ENCODE measurements at regions not wholly inside any gene's neighbourhood (a gene's known extent, or its start where the extent isn't known, plus 50 kb on each side); places are given as distances from the start of the nearest gene placed in this dataset.

GRCh38 chr5:105330185-105330584, 1767.6 kb upstream of the NUDT12 start:
- no peak for DNase-seq
- ChIA-PET CTCF (no interaction called here), POLR2A (no interaction called here)
- intact Hi-C loops (cut with micrococcal nuclease) = no loop called here
- Mint-ChIP-seq H3K4me3 (no peak overlapping the region), H3K27me3 (no peaks in the 10 kb centered on the region), H3K36me3 (no peaks in the 10 kb centered on the region), H3K27ac (no peak overlapping the region), H3K9me3 (peaks cover 9% of the 10 kb centered on the region), H3K4me1 (ENCODE audit: low read depth) (no peaks in the 10 kb centered on the region)

GRCh38 chr5:105304859-105305258, 1742.3 kb upstream of the NUDT12 start:
- no peaks in the 10 kb centered on the region for H3K4me1 Mint-ChIP-seq (ENCODE audit: low read depth)
- ChIA-PET CTCF (no interaction called here), POLR2A (no interaction called here)
- H3K27me3 Mint-ChIP-seq = no peaks in the 10 kb centered on the region
- DNase-seq = no peak
- peaks cover 3% of the 10 kb centered on the region for H3K9me3 Mint-ChIP-seq
- intact Hi-C loops (cut with micrococcal nuclease) = no loop called here
- H3K27ac Mint-ChIP-seq = no peak overlapping the region
- H3K36me3 Mint-ChIP-seq = no peaks in the 10 kb centered on the region
- no peak overlapping the region for H3K4me3 Mint-ChIP-seq

- no peak overlapping the region for H3K4me3 Mint-ChIP-seq
- CTCF ChIA-PET = no interaction called here
- no peaks in the 10 kb centered on the region for H3K27me3 Mint-ChIP-seq
- H3K36me3 Mint-ChIP-seq = no peaks in the 10 kb centered on the region
- H3K9me3 Mint-ChIP-seq = peaks cover 15% of the 10 kb centered on the region
- intact Hi-C loops (cut with micrococcal nuclease) = no loop called here
- no peaks in the 10 kb centered on the region for H3K4me1 Mint-ChIP-seq (ENCODE audit: low read depth)
- no peak overlapping the region for H3K27ac Mint-ChIP-seq
- DNase-seq = no peak
- POLR2A ChIA-PET = no interaction called here
Measured at GRCh38 chr5:105288946-105289345, 1726.4 kb upstream of the NUDT12 start.

GRCh38 chr5:105283134-105283533, 1720.5 kb upstream of the NUDT12 start:
- no peaks in the 10 kb centered on the region for H3K27me3 Mint-ChIP-seq
- ChIA-PET POLR2A (interaction anchor here (0.7 kb wide), 1 partner anchor 93 kb away, joined by 5 read pairs; no protein-coding TSS in a partner anchor), CTCF (no interaction called here)
- intact Hi-C loops (cut with micrococcal nuclease) = no loop called here
- H3K36me3 Mint-ChIP-seq = no peaks in the 10 kb centered on the region
- no peaks in the 10 kb centered on the region for H3K4me1 Mint-ChIP-seq (ENCODE audit: low read depth)
- H3K9me3 Mint-ChIP-seq = peaks cover 18% of the 10 kb centered on the region
- no peak overlapping the region for H3K4me3 Mint-ChIP-seq
- DNase-seq = no peak
- H3K27ac Mint-ChIP-seq = no peak overlapping the region

- Mint-ChIP-seq H3K4me1 (ENCODE audit: low read depth) (no peaks in the 10 kb centered on the region), H3K27me3 (no peaks in the 10 kb centered on the region), H3K9me3 (peaks cover 5% of the 10 kb centered on the region), H3K27ac (no peak overlapping the region), H3K36me3 (no peaks in the 10 kb centered on the region), H3K4me3 (no peak overlapping the region)
- ChIA-PET CTCF (no interaction called here), POLR2A (no interaction called here)
- intact Hi-C loops (cut with micrococcal nuclease) = no loop called here
- no peak for DNase-seq
Measured at GRCh38 chr5:105274079-105274478, 1711.5 kb upstream of the NUDT12 start.

GRCh38 chr5:105263515-105263914, 1700.9 kb upstream of the NUDT12 start:
- Mint-ChIP-seq H3K4me1 (ENCODE audit: low read depth) (no peaks in the 10 kb centered on the region), H3K9me3 (peaks cover 14% of the 10 kb centered on the region), H3K27me3 (no peaks in the 10 kb centered on the region), H3K27ac (no peak overlapping the region), H3K4me3 (no peak overlapping the region), H3K36me3 (no peaks in the 10 kb centered on the region)
- ChIA-PET POLR2A (no interaction called here), CTCF (no interaction called here)
- DNase-seq = no peak
- intact Hi-C loops (cut with micrococcal nuclease) = no loop called here

- POLR2A ChIA-PET = no interaction called here
- peaks cover 17% of the 10 kb centered on the region for H3K9me3 Mint-ChIP-seq
- intact Hi-C loops (cut with micrococcal nuclease) = no loop called here
Measured at GRCh38 chr5:105259581-105260217, 1697.1 kb upstream of the NUDT12 start.

GRCh38 chr5:105238561-105238960, 1676.0 kb upstream of the NUDT12 start:
- Mint-ChIP-seq H3K36me3 (no peaks in the 10 kb centered on the region), H3K27ac (no peak overlapping the region), H3K9me3 (peaks cover 2% of the 10 kb centered on the region), H3K4me3 (no peak overlapping the region), H3K4me1 (ENCODE audit: low read depth) (no peaks in the 10 kb centered on the region), H3K27me3 (no peaks in the 10 kb centered on the region)
- ChIA-PET POLR2A (no interaction called here), CTCF (no interaction called here)
- no peak for DNase-seq
- intact Hi-C loops (cut with micrococcal nuclease) = no loop called here

More at GRCh38 chr5:105259581-105260217, 1697.1 kb upstream of the NUDT12 start:
- H3K27ac Mint-ChIP-seq = no peak overlapping the region
- no peaks in the 10 kb centered on the region for H3K36me3 Mint-ChIP-seq
- no peak for DNase-seq
- H3K4me1 Mint-ChIP-seq (ENCODE audit: low read depth) = no peaks in the 10 kb centered on the region
- CTCF ChIA-PET = no interaction called here
- no peaks in the 10 kb centered on the region for H3K27me3 Mint-ChIP-seq
- no peak overlapping the region for H3K4me3 Mint-ChIP-seq

GRCh38 chr5:105230516-105231157, 1668.0 kb upstream of the NUDT12 start:
- Mint-ChIP-seq H3K4me3 (no peak overlapping the region), H3K36me3 (no peaks in the 10 kb centered on the region), H3K4me1 (ENCODE audit: low read depth) (no peaks in the 10 kb centered on the region), H3K27ac (no peak overlapping the region), H3K9me3 (peaks cover 8% of the 10 kb centered on the region), H3K27me3 (no peaks in the 10 kb centered on the region)
- DNase-seq = no peak
- POLR2A ChIA-PET = no interaction called here
- intact Hi-C loops (cut with micrococcal nuclease) = no loop called here
- CTCF ChIA-PET = no interaction called here

- ChIA-PET POLR2A (no interaction called here), CTCF (no interaction called here)
- H3K27ac Mint-ChIP-seq = no peak overlapping the region
- H3K27me3 Mint-ChIP-seq = no peaks in the 10 kb centered on the region
- H3K4me3 Mint-ChIP-seq = no peak overlapping the region
- no peaks in the 10 kb centered on the region for H3K36me3 Mint-ChIP-seq
- peaks cover 23% of the 10 kb centered on the region for H3K9me3 Mint-ChIP-seq
- intact Hi-C loops (cut with micrococcal nuclease) = no loop called here
- DNase-seq = no peak
- H3K4me1 Mint-ChIP-seq (ENCODE audit: low read depth) = no peaks in the 10 kb centered on the region
Measured at GRCh38 chr5:105218018-105218417, 1655.4 kb upstream of the NUDT12 start.

- ChIA-PET CTCF (no interaction called here), POLR2A (no interaction called here)
- Mint-ChIP-seq H3K27me3 (no peaks in the 10 kb centered on the region), H3K4me3 (no peak overlapping the region), H3K4me1 (ENCODE audit: low read depth) (no peaks in the 10 kb centered on the region), H3K9me3 (peaks cover 24% of the 10 kb centered on the region), H3K36me3 (no peaks in the 10 kb centered on the region), H3K27ac (no peak overlapping the region)
- DNase-seq = no peak
- intact Hi-C loops (cut with micrococcal nuclease) = no loop called here
Measured at GRCh38 chr5:105213078-105213477, 1650.5 kb upstream of the NUDT12 start.

GRCh38 chr5:105207066-105207465, 1644.5 kb upstream of the NUDT12 start:
- ChIA-PET POLR2A (no interaction called here), CTCF (no interaction called here)
- intact Hi-C loops (cut with micrococcal nuclease) = no loop called here
- DNase-seq = no peak
- no peaks in the 10 kb centered on the region for H3K27me3 Mint-ChIP-seq
- no peak overlapping the region for H3K27ac Mint-ChIP-seq
- H3K9me3 Mint-ChIP-seq = peaks cover 20% of the 10 kb centered on the region
- no peaks in the 10 kb centered on the region for H3K36me3 Mint-ChIP-seq
- no peaks in the 10 kb centered on the region for H3K4me1 Mint-ChIP-seq (ENCODE audit: low read depth)
- H3K4me3 Mint-ChIP-seq = no peak overlapping the region

GRCh38 chr5:105197531-105197930, 1634.9 kb upstream of the NUDT12 start:
- no peak overlapping the region for H3K27ac Mint-ChIP-seq
- no peaks in the 10 kb centered on the region for H3K36me3 Mint-ChIP-seq
- DNase-seq = no peak
- intact Hi-C loops (cut with micrococcal nuclease) = no loop called here
- H3K4me1 Mint-ChIP-seq (ENCODE audit: low read depth) = no peaks in the 10 kb centered on the region
- POLR2A ChIA-PET = no interaction called here
- H3K9me3 Mint-ChIP-seq = peaks cover 19% of the 10 kb centered on the region
- no peaks in the 10 kb centered on the region for H3K27me3 Mint-ChIP-seq
- H3K4me3 Mint-ChIP-seq = no peak overlapping the region
- CTCF ChIA-PET = no interaction called here

All from activated CD4-positive, alpha-beta memory T cell treated with anti-CD3 and anti-CD28 coated beads for 36 hours (primary cell).